Dedifferentiated amniotic fluid mesenchymal stem cell (primary cell): ENCODE measurements at regions not wholly inside any gene's neighbourhood (a gene's known extent, or its start where the extent isn't known, plus 50 kb on each side); places are given as distances from the start of the nearest gene placed in this dataset.
A peak's percentile ranks its signal among the peaks of the same experiment; 100 is the strongest.

ENCODE experiments used
- DNase-seq: peaks from one replicate; pipeline ENCODE4 v3.0.0-alpha.2; 2016; ENCODE audit errors: extremely low spot score

DNA sequence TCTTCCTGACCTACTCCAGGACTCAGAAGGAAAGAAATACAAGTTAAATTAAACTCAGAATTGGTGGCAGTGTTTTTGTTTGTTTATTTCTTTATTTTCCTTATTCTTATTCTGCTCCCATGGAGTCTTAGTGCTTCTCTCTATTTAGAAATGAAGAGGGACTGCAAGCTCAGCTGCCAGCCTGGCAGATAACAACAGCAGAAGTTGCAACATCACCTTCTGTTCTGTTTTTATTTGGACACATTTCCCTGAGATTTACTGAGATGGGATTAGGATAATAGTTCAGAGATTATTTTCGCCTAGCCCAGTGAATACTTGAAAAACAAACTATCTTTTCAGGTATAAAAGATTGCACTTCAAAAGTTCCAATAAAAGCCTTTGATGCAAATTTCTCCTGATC is 70.4 kb upstream of the DTNA start:
- no peak for DNase-seq

DNA sequence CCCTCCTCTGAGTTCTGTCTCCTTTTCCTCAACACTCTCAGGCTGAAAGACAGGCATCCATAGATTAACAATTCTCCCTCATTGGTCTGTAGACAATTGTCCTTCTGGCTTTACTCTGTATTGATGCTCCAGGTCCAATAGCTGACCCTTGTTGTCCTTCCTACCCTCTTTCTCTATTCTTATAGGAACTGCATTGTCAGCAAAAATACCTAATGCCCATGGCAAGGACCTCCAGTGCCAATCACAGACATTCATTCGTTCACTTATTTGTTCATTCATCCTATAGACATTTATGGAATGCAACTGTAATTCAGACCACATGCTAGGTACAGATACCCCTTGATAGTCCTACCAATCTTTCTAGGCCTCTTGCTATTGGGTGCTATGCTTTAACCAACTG is 69.8 kb upstream of the DTNA start:
- no peak for DNase-seq

DNA sequence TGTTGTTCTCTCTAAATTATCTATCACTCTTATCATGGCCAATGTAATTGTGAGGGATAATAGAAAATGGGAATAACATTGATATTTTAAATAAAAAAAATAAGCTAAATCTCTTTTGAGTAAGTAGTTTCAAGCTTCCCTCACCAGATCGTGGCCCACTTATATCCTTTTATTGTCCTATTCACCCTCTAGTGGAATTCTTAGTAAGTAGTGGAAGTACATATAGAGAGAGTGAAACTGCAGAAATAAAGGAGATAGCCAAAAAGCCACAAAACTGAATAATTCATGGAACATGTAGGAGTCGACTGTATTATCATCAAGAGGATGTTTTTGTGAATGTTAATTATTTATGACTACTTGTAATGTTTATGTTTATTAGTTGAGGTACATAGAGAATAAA is 66.1 kb upstream of the DTNA start:
- DNase-seq = no peak

DNA sequence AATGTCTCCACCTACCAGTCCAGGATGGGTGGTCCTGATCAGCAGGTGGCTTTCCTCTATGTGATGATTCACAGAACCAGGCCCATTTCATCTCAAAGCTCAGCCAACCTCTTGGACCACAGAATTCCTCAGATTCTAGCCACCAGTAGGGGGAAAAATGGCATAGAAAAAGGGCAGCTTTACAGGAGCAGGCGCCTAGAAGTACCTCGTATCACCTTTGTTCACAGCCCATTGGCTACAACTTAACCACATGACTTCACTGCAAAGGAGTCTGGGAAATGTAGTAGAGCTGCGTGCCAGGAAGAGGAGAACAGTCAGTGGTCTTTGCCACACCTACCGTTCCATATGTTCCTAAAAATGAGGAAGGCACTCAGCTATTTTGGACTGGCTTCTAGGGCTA is 62.8 kb upstream of the DTNA start:
- DNase-seq = no peak

DNA sequence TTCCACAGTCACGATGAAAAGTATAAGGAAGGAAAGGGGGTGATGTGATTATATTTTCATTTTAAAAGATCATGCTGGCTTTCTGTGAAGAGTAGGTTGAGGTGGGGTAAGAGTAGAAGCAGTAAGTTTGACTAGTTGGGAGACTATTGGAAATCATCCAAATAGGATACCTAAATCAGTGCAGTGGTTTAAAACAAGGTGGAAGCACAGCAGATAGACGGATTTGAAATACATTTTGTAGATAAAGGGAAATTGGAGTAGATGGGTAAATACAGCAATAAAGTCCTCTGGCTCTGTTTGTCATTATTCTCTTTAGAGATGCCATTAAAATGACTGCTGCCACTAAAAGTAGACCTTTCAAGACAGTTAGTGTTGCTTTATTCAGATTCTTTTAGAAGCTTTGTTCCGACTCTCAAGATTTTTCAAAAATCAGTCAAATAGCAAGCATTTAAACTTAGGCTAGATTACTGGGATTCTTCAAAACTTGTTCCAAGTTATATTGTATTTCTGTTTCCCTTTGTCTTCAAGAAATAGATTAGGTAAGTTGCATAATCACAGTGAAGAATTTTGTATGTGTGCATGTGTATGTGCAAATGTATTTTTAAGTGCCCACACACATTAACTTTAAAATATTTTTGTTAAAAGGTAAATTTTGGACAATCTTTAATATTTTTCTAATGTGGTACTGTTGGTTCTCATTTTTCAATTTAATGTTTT is 61.7 kb upstream of the DTNA start:
- DNase-seq = no peak

DNA sequence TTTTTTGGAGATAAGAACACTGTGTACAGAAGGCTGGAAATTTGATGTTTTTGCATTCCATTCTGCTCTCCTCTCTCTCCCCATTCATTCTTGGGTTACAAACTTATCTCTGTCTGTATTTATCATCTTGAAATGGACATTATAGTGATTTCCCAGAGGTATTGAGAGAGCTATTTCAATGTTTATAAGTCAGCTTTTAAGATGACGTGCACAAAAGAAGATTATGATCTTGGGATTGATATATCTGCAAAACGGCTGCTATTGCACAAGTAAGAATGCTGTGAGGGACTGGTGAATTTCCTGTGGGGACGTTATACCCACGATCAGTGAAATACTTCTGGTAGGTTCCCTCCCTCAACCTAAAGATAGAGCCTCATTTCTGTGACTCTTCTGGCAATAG is 61.0 kb upstream of the DTNA start:
- DNase-seq = no peak

DNA sequence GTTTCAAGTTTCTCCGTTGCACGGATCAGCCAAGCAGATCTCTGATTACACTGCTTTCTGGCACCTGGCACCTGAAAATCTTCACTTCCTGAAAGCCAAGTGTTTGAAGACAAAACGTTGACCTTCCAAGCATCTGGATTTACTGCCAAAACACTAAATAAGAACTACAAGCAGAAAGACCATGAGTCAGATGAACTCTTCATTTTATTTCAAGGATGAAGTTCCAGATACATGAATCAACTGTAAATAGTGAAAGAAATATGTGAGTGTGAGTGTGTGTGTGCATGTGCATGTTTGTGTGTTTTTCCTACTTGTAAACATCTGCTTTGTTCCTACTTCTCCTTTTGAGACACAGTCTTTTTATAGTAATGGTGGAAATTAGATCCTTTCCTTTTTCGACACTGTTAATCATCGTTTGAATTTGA is 60.0 kb upstream of the DTNA start:
- DNase-seq = peak; percentile 16

DNA sequence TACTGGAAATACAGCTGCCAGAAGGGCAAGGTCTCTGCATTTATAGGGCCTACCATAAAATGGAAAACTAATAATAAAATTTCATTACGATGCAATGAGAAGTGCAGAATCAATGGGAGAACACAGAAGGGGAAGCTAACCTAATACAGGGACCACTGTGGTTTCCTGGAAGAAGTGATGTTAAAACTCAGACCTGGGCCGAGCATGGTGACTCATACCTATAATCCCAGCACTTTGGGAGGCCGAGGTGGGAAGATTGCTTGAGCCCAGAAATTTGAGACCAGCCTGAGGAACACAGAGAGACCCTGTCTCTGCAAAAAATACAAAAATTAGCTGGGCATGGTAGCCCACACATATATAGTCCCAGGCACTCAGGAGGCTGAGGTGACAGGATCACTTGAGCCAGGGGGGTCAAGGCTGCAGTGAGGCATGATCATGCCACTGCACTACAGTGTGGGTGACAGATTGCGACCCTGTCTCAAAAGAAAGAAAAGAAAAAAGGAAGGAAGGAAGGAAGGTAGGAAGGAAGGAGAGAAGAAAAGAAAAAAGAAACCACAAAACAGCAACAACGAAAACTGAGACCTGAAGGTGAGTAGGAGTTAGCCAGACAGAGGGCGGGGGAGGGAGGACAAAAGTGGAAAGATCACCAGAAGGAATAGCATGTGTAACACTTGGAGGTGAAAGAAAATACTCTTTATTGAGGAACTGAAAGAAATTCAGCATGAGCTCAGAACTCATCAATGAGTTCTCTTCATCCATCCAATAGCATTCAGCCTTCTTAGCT is 58.3 kb upstream of the DTNA start:
- no peak for DNase-seq

DNA sequence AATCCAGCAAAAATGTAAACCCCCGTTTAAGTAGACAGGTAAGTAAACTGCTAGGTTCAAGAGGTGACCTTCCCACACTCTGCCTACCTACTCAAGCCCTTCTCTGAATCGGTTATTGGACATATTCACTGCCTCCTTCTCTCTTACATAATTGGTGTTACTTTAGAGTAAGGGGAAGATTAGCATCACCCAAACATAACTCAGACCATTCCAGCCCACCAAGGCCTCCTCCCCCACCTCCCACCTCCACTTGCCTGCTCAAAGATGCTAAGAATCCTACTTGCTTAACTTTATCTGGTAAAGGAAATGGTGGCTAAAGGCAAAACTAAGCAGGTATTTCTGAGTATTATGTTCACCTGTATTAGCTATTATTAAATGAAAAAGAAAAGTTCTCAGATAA is 55.0 kb upstream of the DTNA start:
- DNase-seq = no peak

DNA sequence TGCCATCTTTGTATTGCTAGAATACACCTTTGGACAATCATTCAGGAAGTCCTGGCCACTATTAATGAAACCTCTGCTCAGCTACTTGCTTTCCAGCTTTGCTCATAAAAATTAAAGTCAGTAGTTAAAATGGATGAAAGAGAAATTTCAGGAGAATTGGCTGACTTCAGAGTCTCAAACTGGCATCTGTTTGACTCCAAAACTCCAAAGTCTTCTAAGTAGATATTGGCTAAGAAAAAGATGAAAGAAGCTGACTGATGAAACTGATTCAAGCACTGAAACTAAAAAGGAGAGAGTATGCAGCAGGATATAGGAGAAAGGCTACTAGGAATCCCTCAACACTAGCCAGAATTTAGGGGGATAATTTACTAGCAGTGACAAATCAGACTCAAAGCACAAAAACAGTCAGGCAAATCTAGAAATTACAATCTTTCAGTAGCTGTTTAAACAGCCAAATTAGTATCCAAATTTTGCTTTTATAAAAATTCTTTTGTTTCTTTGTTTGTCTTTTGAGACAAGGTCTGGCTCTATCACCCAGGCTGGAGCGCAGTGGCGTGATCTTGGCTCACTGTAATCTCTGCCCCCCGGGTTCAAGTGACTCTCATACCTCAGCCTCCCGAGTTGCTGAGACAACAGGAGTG is 52.1 kb upstream of the DTNA start:
- no peak for DNase-seq

DNA sequence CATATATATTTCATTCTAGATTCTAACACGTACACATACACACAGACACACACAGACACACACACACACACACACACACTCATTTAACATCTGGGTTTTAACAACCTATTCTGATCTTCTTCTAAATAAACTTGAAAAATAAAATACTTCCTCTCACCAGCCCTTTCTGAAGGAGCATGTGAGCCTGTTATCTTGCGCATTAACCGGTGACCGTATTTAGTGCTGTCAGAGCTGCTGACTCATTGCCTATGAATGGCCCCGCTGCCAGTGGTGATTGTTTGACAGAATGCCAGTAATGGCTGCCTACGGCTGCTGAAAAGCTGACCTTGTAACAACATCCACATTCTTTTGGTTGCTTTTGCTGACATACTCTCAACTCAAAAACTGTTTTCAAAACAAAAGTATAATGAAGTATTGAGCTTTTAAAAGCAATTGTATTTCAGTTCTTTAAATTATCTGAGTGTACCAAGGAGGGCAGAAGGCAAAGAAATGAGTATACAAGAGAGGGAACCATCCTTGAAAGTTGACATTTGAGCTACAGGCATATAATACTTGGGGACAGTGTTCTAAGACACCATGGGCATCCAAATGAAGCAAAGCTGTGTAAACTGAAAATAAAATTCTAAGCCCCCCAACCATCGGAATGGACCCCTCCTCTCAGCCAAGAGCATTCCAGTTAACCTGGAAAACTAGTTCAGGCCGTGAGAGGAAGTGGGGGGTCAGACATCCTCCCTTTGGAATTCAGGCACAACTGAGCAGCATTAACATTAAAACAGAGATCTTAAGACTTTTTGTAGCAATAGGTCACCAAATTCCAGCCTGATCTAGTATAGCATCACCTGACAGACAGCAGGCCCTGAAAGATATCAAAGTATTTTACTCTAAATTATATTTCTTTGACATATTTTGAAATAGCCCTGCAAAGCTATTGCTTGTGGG is 50.2 kb upstream of the DTNA start:
- DNase-seq = peak; percentile 94
